Esophagus muscularis mucosa (tissue), 4 donors: ENCODE measurements at regions not wholly inside any gene's neighbourhood (a gene's known extent, or its start where the extent isn't known, plus 50 kb on each side); places are given as distances from the start of the nearest gene placed in this dataset.

Source experiments
- CTCF ChIP-seq, 3 experiments: fragments of 200-600 bp in 2 of 3; fragments of 450-650 bp in 1 of 3; sonication (generic) in 2 of 3; IDR thresholded peaks; one replicate each; pipeline ENCODE4 v1.5.1; 2017 to 2019; ENCODE audit warnings: antibody characterized with exemption in 3 of 3, mild to moderate bottlenecking in 2 of 3, moderate library complexity in 1 of 3
- EP300 ChIP-seq: sonication (generic); formaldehyde crosslinking; IDR thresholded peaks from one replicate; pipeline ENCODE4 v1.6.1; 2017; ENCODE audit warnings: antibody characterized with exemption
- POLR2AphosphoS5 ChIP-seq, 2 donors: sonication (generic); formaldehyde crosslinking; IDR thresholded peaks; one replicate each; pipeline ENCODE4 v1.6.1; 2017; ENCODE audit warnings: antibody characterized with exemption in 2 of 2

GRCh38 chr1:222165629-222166028 is 382.3 kb downstream of the HHIPL2 start:
- TF ChIP-seq CTCF (IDR thresholded peaks at IDR 0.05) (no peak), EP300 (no peak), POLR2AphosphoS5 (IDR thresholded peaks at IDR 0.05) (no peak)
